ENCODE measurements at regions not wholly inside any gene's neighbourhood (a gene's known extent, or its start where the extent isn't known, plus 50 kb on each side); places are given as distances from the start of the nearest gene placed in this dataset.

DNA sequence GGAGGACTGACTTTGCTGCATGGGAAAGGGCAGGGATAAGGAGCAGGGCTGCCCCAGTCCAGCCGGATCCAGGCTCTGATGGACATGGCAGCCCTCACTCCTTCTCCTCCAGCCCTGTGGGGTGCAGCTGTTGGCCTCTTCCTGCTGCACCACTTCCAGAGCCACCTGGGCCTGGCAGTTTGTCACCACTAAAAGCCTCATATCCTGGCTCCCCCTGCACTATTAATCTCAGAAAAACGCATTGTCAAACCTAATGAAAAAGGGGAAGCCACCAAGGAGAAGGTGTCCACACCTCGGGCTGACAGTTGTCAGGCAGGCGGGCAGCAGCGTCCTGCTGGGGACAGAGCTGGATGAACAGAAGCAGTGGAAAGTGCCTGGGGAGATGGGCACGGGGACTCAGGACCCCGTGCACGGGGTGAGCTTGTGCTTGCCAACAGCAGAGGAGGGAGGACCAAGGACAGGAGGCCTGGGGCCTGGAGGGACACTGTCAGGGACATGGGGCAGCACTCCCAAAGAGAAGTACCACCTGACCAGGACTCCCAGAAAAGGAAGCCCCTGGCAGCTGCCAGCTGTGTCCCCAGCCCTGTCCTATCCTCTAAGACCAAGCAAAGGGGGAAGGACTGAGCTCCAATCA is 151.1 kb upstream of the TSHZ3 start:
- no peaks in the 10 kb centered on the region for H4K20me1 ChIP-seq (ENCODE audit: insufficient read depth, low read depth, low read length)
- H3K27me3 ChIP-seq (ENCODE audit: low read length) = no peaks in the 10 kb centered on the region
- no peak overlapping the region for H3K4me3 ChIP-seq (ENCODE audit: low read length)
- no peaks in the 10 kb centered on the region for H3K36me3 ChIP-seq (ENCODE audit: insufficient read depth, low read length)
- no peak overlapping the region for H2AFZ ChIP-seq (ENCODE audit: low read length)
- H3K27ac ChIP-seq (ENCODE audit: low read length) = no peak overlapping the region
- no peaks in the 10 kb centered on the region for H3K79me2 ChIP-seq (ENCODE audit: low read length)
- no peak overlapping the region for H3K9ac ChIP-seq (ENCODE audit: low read length)
- DNase-seq = no peak
- H3K4me1 ChIP-seq (ENCODE audit: low read length) = no peaks in the 10 kb centered on the region
- H3K9me3 ChIP-seq (ENCODE audit: low read length) = no peaks in the 10 kb centered on the region
- no peaks in the 10 kb centered on the region for H3K9me2 ChIP-seq (replicated peaks; ENCODE audit: insufficient read depth, low read length)
- H3K4me2 ChIP-seq (ENCODE audit: low read depth, low read length, poor library complexity, severe bottlenecking) = no peak overlapping the region

DNA sequence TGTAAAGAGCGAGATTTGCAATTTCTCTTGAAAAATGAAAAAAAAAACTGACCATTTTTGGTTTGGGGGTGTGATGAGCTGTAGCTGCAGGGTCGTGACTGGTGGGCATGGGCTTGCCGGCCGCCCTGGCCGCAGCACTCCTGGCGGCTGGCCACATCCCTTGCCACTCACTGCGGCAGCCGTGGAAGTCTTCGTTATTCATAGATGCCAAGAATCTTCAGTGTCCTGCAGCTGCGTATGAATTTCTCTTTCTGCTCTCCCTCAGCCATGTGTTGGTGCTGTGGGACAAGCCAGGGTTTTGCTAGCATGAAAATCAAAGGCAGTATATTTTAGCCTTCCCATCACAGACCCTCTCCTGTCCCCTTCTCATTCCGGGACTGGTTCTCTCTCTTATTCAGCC is 151.7 kb upstream of the TSHZ3 start:
- H2AFZ ChIP-seq (ENCODE audit: low read length) = no peak overlapping the region
- H3K9ac ChIP-seq (ENCODE audit: low read length) = no peak overlapping the region
- H3K36me3 ChIP-seq (ENCODE audit: insufficient read depth, low read length) = no peaks in the 10 kb centered on the region
- no peak overlapping the region for H3K4me3 ChIP-seq (ENCODE audit: low read length)
- no peaks in the 10 kb centered on the region for H3K79me2 ChIP-seq (ENCODE audit: low read length)
- DNase-seq = no peak
- H3K27me3 ChIP-seq (ENCODE audit: low read length) = no peaks in the 10 kb centered on the region
- no peak overlapping the region for H3K27ac ChIP-seq (ENCODE audit: low read length)
- H3K9me2 ChIP-seq (replicated peaks; ENCODE audit: insufficient read depth, low read length) = no peaks in the 10 kb centered on the region
- H3K4me2 ChIP-seq (ENCODE audit: low read depth, low read length, poor library complexity, severe bottlenecking) = no peak overlapping the region
- no peaks in the 10 kb centered on the region for H3K9me3 ChIP-seq (ENCODE audit: low read length)
- H4K20me1 ChIP-seq (ENCODE audit: insufficient read depth, low read depth, low read length) = no peaks in the 10 kb centered on the region
- no peaks in the 10 kb centered on the region for H3K4me1 ChIP-seq (ENCODE audit: low read length)

DNA sequence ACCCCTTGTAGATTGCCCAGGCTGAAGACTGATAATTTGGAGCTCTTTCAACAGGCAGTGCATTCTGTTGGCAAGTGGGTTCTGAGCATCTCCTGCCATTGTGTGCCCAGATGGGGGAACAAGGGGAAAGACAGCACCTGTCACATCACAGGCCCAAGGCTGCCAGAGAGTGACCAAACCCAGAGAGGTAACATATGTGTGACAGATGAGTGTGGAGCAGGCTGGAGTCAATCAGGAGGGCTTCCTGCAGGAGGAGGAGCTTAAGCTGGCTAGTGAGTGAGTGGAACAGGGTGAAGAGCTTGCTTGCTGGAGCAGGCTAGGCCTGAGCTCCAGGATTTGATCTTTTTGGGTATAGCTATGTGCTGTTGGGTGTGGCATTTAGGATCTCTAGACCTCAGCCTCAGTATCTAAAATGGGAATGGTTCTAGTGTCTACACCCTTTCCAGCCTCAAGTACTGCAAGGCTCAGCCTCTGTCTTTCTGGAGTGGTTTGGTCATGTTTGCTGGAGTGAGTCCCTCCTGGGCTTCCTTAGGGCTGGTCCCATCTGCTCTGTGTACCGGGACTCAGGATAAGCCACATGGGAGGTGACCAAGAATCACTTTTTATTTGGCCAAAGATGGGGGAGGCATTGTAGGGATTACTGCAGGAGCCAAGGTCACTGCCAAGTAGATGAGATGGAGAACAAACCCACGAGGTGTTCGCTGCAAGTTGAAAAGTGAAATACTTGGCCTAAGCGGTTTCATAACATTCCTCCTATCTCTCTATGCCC is 152.4 kb upstream of the TSHZ3 start:
- Histone ChIP-seq H3K27me3 (ENCODE audit: low read length) (no peaks in the 10 kb centered on the region), H3K9me3 (ENCODE audit: low read length) (no peaks in the 10 kb centered on the region), H3K36me3 (ENCODE audit: insufficient read depth, low read length) (no peaks in the 10 kb centered on the region), H3K4me2 (ENCODE audit: low read depth, low read length, poor library complexity, severe bottlenecking) (no peak overlapping the region), H3K9me2 (replicated peaks; ENCODE audit: insufficient read depth, low read length) (no peaks in the 10 kb centered on the region), H3K4me1 (ENCODE audit: low read length) (no peaks in the 10 kb centered on the region), H3K27ac (ENCODE audit: low read length) (no peak overlapping the region), H3K79me2 (ENCODE audit: low read length) (no peaks in the 10 kb centered on the region), H3K9ac (ENCODE audit: low read length) (no peak overlapping the region), H3K4me3 (ENCODE audit: low read length) (no peak overlapping the region), H2AFZ (ENCODE audit: low read length) (no peak overlapping the region), H4K20me1 (ENCODE audit: insufficient read depth, low read depth, low read length) (no peaks in the 10 kb centered on the region)
- no peak for DNase-seq

DNA sequence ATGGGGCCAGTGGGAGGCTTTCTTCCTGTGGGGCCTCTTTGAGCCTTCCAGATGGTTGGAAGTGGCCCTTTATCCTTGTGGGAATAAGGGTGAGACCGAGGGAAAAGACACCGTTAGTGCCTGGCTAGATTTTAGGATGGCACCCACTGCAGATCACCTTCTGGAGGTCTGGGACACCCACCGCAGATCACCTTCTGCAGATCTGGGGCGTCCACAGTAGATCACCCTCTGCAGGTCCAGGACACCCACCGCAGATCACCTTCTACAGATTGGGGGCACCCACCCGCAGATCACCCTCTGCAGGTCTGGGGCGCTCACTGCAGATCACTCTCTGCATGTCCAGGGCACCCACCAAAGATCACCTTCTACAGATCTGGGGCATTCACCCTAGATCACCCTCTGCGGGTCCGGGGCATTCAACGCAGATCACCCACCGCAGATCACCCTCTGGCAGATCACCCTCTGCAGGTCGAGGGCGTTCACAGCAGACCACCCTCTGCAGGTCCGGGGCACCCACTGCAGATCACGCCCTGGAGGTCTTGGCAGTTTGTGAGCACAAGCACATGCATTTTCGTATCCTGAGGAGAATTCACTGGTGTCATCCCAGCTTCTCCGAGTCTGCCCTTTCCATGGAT is 153.4 kb upstream of the TSHZ3 start:
- Histone ChIP-seq H3K27ac (ENCODE audit: low read length) (no peak overlapping the region), H3K9me2 (replicated peaks; ENCODE audit: insufficient read depth, low read length) (no peaks in the 10 kb centered on the region), H2AFZ (ENCODE audit: low read length) (no peak overlapping the region), H3K36me3 (ENCODE audit: insufficient read depth, low read length) (no peaks in the 10 kb centered on the region), H3K79me2 (ENCODE audit: low read length) (no peaks in the 10 kb centered on the region), H3K27me3 (ENCODE audit: low read length) (no peaks in the 10 kb centered on the region), H3K4me3 (ENCODE audit: low read length) (no peak overlapping the region), H3K4me1 (ENCODE audit: low read length) (no peaks in the 10 kb centered on the region), H3K9me3 (ENCODE audit: low read length) (no peaks in the 10 kb centered on the region), H3K4me2 (ENCODE audit: low read depth, low read length, poor library complexity, severe bottlenecking) (no peak overlapping the region), H4K20me1 (ENCODE audit: insufficient read depth, low read depth, low read length) (no peaks in the 10 kb centered on the region), H3K9ac (ENCODE audit: low read length) (no peak overlapping the region)
- DNase-seq = no peak

DNA sequence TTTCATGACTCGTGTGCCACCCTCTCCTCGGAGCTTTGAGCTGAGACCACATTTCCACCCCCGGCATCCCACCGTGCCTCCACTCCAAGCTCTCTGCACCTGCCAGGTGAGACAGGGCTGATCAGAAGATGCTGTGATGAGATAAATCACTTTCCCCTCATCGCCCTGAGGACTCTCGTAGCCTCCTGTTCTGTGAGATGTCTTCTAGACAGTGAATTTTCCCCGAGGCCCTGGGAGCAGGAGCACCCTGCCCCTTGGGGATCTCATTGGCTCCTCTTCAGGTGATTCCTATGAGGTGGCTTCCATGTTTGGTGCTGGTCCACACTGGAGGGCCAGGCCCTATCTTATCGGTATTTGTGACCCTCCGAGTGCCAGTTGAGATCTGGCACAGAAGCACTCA is 154.0 kb upstream of the TSHZ3 start:
- DNase-seq = no peak
- H3K9me2 ChIP-seq (replicated peaks; ENCODE audit: insufficient read depth, low read length) = no peaks in the 10 kb centered on the region
- no peak overlapping the region for H2AFZ ChIP-seq (ENCODE audit: low read length)
- no peaks in the 10 kb centered on the region for H3K9me3 ChIP-seq (ENCODE audit: low read length)
- H3K27ac ChIP-seq (ENCODE audit: low read length) = no peak overlapping the region
- H3K4me2 ChIP-seq (ENCODE audit: low read depth, low read length, poor library complexity, severe bottlenecking) = no peak overlapping the region
- H3K36me3 ChIP-seq (ENCODE audit: insufficient read depth, low read length) = no peaks in the 10 kb centered on the region
- H3K9ac ChIP-seq (ENCODE audit: low read length) = no peak overlapping the region
- H4K20me1 ChIP-seq (ENCODE audit: insufficient read depth, low read depth, low read length) = no peaks in the 10 kb centered on the region
- no peak overlapping the region for H3K4me3 ChIP-seq (ENCODE audit: low read length)
- no peaks in the 10 kb centered on the region for H3K79me2 ChIP-seq (ENCODE audit: low read length)
- no peaks in the 10 kb centered on the region for H3K4me1 ChIP-seq (ENCODE audit: low read length)
- no peaks in the 10 kb centered on the region for H3K27me3 ChIP-seq (ENCODE audit: low read length)

DNA sequence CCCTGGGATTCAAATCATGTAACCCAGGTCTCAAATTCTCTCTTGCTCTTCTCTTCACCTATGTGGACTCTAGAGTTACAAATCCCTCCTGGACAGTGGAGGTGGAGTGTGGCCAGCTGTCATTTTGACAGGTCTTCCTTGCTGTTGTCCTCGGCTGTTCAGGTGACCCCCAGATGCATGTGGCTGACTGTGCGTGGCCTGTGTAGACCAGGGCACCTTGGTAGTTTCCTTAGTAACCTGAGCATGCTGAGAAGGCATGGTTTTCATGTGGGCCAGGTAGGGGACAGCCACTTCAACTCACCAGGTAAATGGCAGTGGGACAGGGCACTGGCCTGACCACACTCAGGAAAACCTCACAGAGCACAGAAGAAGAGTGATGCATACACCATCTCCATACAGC is 155.0 kb upstream of the TSHZ3 start:
- no peak overlapping the region for H3K4me2 ChIP-seq (ENCODE audit: low read depth, low read length, poor library complexity, severe bottlenecking)
- H4K20me1 ChIP-seq (ENCODE audit: insufficient read depth, low read depth, low read length) = no peaks in the 10 kb centered on the region
- H3K9me3 ChIP-seq (ENCODE audit: low read length) = no peaks in the 10 kb centered on the region
- no peaks in the 10 kb centered on the region for H3K9me2 ChIP-seq (replicated peaks; ENCODE audit: insufficient read depth, low read length)
- H3K27ac ChIP-seq (ENCODE audit: low read length) = no peak overlapping the region
- H3K4me3 ChIP-seq (ENCODE audit: low read length) = no peak overlapping the region
- H3K79me2 ChIP-seq (ENCODE audit: low read length) = no peaks in the 10 kb centered on the region
- no peaks in the 10 kb centered on the region for H3K27me3 ChIP-seq (ENCODE audit: low read length)
- no peaks in the 10 kb centered on the region for H3K36me3 ChIP-seq (ENCODE audit: insufficient read depth, low read length)
- H3K4me1 ChIP-seq (ENCODE audit: low read length) = no peaks in the 10 kb centered on the region
- no peak overlapping the region for H3K9ac ChIP-seq (ENCODE audit: low read length)
- H2AFZ ChIP-seq (ENCODE audit: low read length) = no peak overlapping the region
- DNase-seq = no peak

DNA sequence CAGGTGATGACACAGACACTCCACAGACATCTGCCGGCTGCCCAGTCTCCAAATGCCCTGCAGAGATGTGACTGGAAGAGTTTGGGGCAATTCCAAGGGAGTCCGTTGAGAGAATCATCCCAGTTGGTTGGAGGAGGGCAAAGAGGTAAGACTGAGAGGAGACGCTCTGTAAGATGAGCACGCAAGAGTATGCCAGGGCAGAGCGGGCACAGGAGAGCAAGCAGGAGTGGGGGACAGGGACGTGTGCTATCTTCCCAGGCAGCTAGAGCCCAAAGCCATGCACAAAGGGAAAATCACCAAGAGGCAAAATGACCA is 156.3 kb upstream of the TSHZ3 start:
- Histone ChIP-seq H3K27me3 (ENCODE audit: low read length) (no peaks in the 10 kb centered on the region), H4K20me1 (ENCODE audit: insufficient read depth, low read depth, low read length) (no peaks in the 10 kb centered on the region), H3K9me2 (replicated peaks; ENCODE audit: insufficient read depth, low read length) (no peaks in the 10 kb centered on the region), H3K36me3 (ENCODE audit: insufficient read depth, low read length) (no peaks in the 10 kb centered on the region), H3K79me2 (ENCODE audit: low read length) (no peaks in the 10 kb centered on the region), H3K4me2 (ENCODE audit: low read depth, low read length, poor library complexity, severe bottlenecking) (no peak overlapping the region), H3K9ac (ENCODE audit: low read length) (no peak overlapping the region), H3K9me3 (ENCODE audit: low read length) (no peaks in the 10 kb centered on the region), H3K27ac (ENCODE audit: low read length) (no peak overlapping the region), H2AFZ (ENCODE audit: low read length) (no peak overlapping the region), H3K4me3 (ENCODE audit: low read length) (no peak overlapping the region), H3K4me1 (ENCODE audit: low read length) (no peaks in the 10 kb centered on the region)
- no peak for DNase-seq

DNA sequence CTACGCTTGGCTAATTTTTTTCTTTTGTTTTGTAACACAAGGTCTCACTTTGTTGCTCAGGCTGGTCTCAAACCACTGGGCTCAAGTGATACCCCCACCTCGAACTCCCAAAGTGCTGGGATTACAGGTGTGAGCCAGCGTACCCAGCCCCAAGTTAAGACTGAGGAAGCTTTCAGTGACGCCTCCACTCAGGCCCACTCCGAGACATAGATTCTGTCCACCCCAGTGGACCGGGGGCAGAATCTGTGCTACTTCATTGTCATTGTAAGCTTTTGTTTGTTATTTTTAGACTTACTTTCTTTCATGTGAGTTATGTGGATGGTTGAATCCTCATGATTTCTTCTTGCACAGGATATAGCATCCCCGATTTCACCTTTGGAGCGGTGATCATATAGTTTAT is 156.9 kb upstream of the TSHZ3 start:
- no peaks in the 10 kb centered on the region for H3K79me2 ChIP-seq (ENCODE audit: low read length)
- no peak overlapping the region for H3K4me3 ChIP-seq (ENCODE audit: low read length)
- no peak overlapping the region for H2AFZ ChIP-seq (ENCODE audit: low read length)
- no peaks in the 10 kb centered on the region for H3K27me3 ChIP-seq (ENCODE audit: low read length)
- H3K36me3 ChIP-seq (ENCODE audit: insufficient read depth, low read length) = no peaks in the 10 kb centered on the region
- H4K20me1 ChIP-seq (ENCODE audit: insufficient read depth, low read depth, low read length) = no peaks in the 10 kb centered on the region
- H3K4me2 ChIP-seq (ENCODE audit: low read depth, low read length, poor library complexity, severe bottlenecking) = no peak overlapping the region
- H3K27ac ChIP-seq (ENCODE audit: low read length) = no peak overlapping the region
- no peaks in the 10 kb centered on the region for H3K4me1 ChIP-seq (ENCODE audit: low read length)
- H3K9ac ChIP-seq (ENCODE audit: low read length) = no peak overlapping the region
- H3K9me3 ChIP-seq (ENCODE audit: low read length) = no peaks in the 10 kb centered on the region
- H3K9me2 ChIP-seq (replicated peaks; ENCODE audit: insufficient read depth, low read length) = no peaks in the 10 kb centered on the region
- DNase-seq = no peak
